GM21381 (cell line): ENCODE measurements at regions not wholly inside any gene's neighbourhood (a gene's known extent, or its start where the extent isn't known, plus 50 kb on each side); places are given as distances from the start of the nearest gene placed in this dataset.
"Not testable (repeated sequence)": the region's sequence is repeated elsewhere in the genome, so short reads cannot be mapped to it uniquely, and the experiment has no call there.

Source experiments
- ATAC-seq: cut with Tn5 transposase; IDR thresholded peaks from one replicate; pipeline ENCODE4 v1.9.1; 2021; ENCODE audit warnings: mild to moderate bottlenecking, moderate library complexity; ENCODE audit not compliant: unreplicated experiment

GRCh38 chr4:30543057-30543456, 177.1 kb upstream of the PCDH7 start:
- no peak for ATAC-seq

- ATAC-seq: no peak
These were observed 167.0 kb upstream of the PCDH7 start for GRCh38 chr4:30553151-30553550.

GRCh38 chr4:30553706-30554105, 166.5 kb upstream of the PCDH7 start:
- no peak for ATAC-seq

GRCh38 chr4:30555775-30556174, 164.4 kb upstream of the PCDH7 start:
- ATAC-seq: no peak

- no peak for ATAC-seq
These were observed 160.7 kb upstream of the PCDH7 start for GRCh38 chr4:30559481-30559880.

- ATAC-seq: no peak
These were observed 133.3 kb upstream of the PCDH7 start for GRCh38 chr4:30586850-30587249.

GRCh38 chr4:30589669-30590068, 130.5 kb upstream of the PCDH7 start:
- ATAC-seq: not testable (repeated sequence)

- ATAC-seq: no peak
These were observed 119.7 kb upstream of the PCDH7 start for GRCh38 chr4:30600246-30601017.

GRCh38 chr4:30601070-30601865, 118.9 kb upstream of the PCDH7 start:
- no peak for ATAC-seq

GRCh38 chr4:30605616-30606190, 114.5 kb upstream of the PCDH7 start:
- ATAC-seq: no peak

- no peak for ATAC-seq
These were observed 109.8 kb upstream of the PCDH7 start for GRCh38 chr4:30610361-30610760.

GRCh38 chr4:30614771-30615170, 105.4 kb upstream of the PCDH7 start:
- no peak for ATAC-seq

- no peak for ATAC-seq
These were observed 103.1 kb upstream of the PCDH7 start for GRCh38 chr4:30616942-30617646.

GRCh38 chr4:30617836-30618235, 102.3 kb upstream of the PCDH7 start:
- ATAC-seq: no peak

GRCh38 chr4:30619679-30620078, 100.5 kb upstream of the PCDH7 start:
- no peak for ATAC-seq

GRCh38 chr4:30620711-30621110, 99.5 kb upstream of the PCDH7 start:
- ATAC-seq: no peak

- ATAC-seq: no peak
These were observed 89.7 kb upstream of the PCDH7 start for GRCh38 chr4:30630431-30630830.

GRCh38 chr4:30632751-30633150, 87.4 kb upstream of the PCDH7 start:
- no peak for ATAC-seq

GRCh38 chr4:30641345-30641744, 78.8 kb upstream of the PCDH7 start:
- no peak for ATAC-seq

- ATAC-seq: no peak
These were observed 77.6 kb upstream of the PCDH7 start for GRCh38 chr4:30642567-30642966.

- ATAC-seq: no peak
These were observed 66.9 kb upstream of the PCDH7 start for GRCh38 chr4:30653291-30653690.
